PC-3 (cell line): ENCODE measurements at regions not wholly inside any gene's neighbourhood (a gene's known extent, or its start where the extent isn't known, plus 50 kb on each side); places are given as distances from the start of the nearest gene placed in this dataset.

Experiments used
- ATAC-seq: fragments of 200-7000 bp; cut with Tn5 transposase; 2 replicates; pipeline ENCODE4 v1.9.1; 2020; ENCODE audit warnings: mild to moderate bottlenecking, moderate library complexity
- BruUV-seq: library from RNA; stranded (reverse); fragments of 400-500 nt; replicated peaks from 2 replicates; lab custom pipeline; 2021; lab: Mats Ljungman, UMichigan
- CTCF ChIA-PET: fragments of 300-600 bp; sonication (Branson Sonifier 250); formaldehyde crosslinking; loops from one replicate; lab custom pipeline; 2022; ENCODE audit warnings: antibody characterized with exemption; lab: Charles Lee
- POLR2A ChIA-PET: fragments of 300-600 bp; sonication (Branson Sonifier 250); formaldehyde crosslinking; loops from one replicate; lab custom pipeline; 2022; ENCODE audit warnings: antibody characterized with exemption; ENCODE audit not compliant: unreplicated experiment; lab: Charles Lee
- DNase-seq: peaks from one replicate; pipeline ENCODE4 v3.0.0-alpha.2; 2015
- H2AFZ ChIP-seq: fragments of 300-600 bp; sonication (generic); 2 replicates; pipeline ENCODE4 v1.6.0; 2016; ENCODE audit warnings: antibody characterized with exemption, low read length
- H3F3A ChIP-seq: fragments of 300-600 bp; sonication (generic); one replicate; pipeline ENCODE4 v1.6.0; 2017; ENCODE audit warnings: antibody characterized with exemption, low read length, control low read depth, mild to moderate bottlenecking; ENCODE audit not compliant: unreplicated experiment
- H3K27ac ChIP-seq: fragments of 300-600 bp; sonication (generic); 2 replicates; pipeline ENCODE4 v1.5.1; 2016; ENCODE audit warnings: mild to moderate bottlenecking, low read length
- H3K27me3 ChIP-seq: fragments of 300-600 bp; sonication (generic); 2 replicates; pipeline ENCODE4 v1.6.1; 2016; ENCODE audit warnings: low read length, mixed read lengths
- H3K36me3 ChIP-seq: fragments of 300-600 bp; sonication (generic); 2 replicates; pipeline ENCODE4 v1.6.1; 2016; ENCODE audit warnings: low read depth, mixed run types, low read length, mixed read lengths
- H3K4me1 ChIP-seq: fragments of 300-600 bp; sonication (generic); 2 replicates; pipeline ENCODE4 v1.5.1; 2016; ENCODE audit warnings: low read length; ENCODE audit not compliant: insufficient read depth
- H3K4me2 ChIP-seq: fragments of 300-600 bp; sonication (generic); 2 replicates; pipeline ENCODE4 v1.6.0; 2016; ENCODE audit warnings: low read length
- H3K4me3 ChIP-seq: fragments of 300-600 bp; sonication (generic); 2 replicates; pipeline ENCODE4 v1.5.1; 2016; ENCODE audit warnings: mild to moderate bottlenecking, low read length, mixed read lengths
- H3K79me2 ChIP-seq: fragments of 300-600 bp; sonication (generic); 2 replicates; pipeline ENCODE4 v1.6.1; 2017; ENCODE audit warnings: low read length, mixed read lengths
- H3K9ac ChIP-seq: fragments of 300-600 bp; sonication (generic); 2 replicates; pipeline ENCODE4 v1.6.0; 2016; ENCODE audit warnings: mild to moderate bottlenecking, low read length
- H3K9me2 ChIP-seq: fragments of 300-600 bp; sonication (generic); replicated peaks from 2 replicates; pipeline ENCODE4 v1.6.1; 2016; ENCODE audit warnings: mixed run types, low read length, mixed read lengths
- H3K9me3 ChIP-seq: fragments of 300-600 bp; sonication (generic); 2 replicates; pipeline ENCODE4 v1.6.1; 2016; ENCODE audit warnings: low read length, mixed read lengths
- H4K20me1 ChIP-seq: fragments of 300-600 bp; sonication (generic); 2 replicates; pipeline ENCODE4 v1.6.1; 2016; ENCODE audit warnings: low read length, mixed read lengths
- EZH2 ChIP-seq: fragments of 300-600 bp; sonication (generic); IDR thresholded peaks from one replicate; pipeline ENCODE4 v1.6.1; 2017; ENCODE audit warnings: antibody characterized with exemption, mild to moderate bottlenecking, low read length; ENCODE audit not compliant: unreplicated experiment
- EZH2phosphoT487 ChIP-seq: fragments of 300-600 bp; sonication (generic); IDR thresholded peaks from 2 replicates; pipeline ENCODE4 v1.6.1; 2018; ENCODE audit warnings: mild to moderate bottlenecking, antibody characterized with exemption, low read length, borderline replicate concordance
- intact Hi-C: fragments of 100-400 bp; cut with micrococcal nuclease; formaldehyde crosslinking; loops from 2 replicates; pipeline ENCODE4 v1.9.0; 2023
- TF ChIP-seq, protein P1 (sequence below): fragments of 300-600 bp; sonication (generic); conservative IDR thresholded peaks from 2 replicates; pipeline ENCODE4 v1.5.1; 2017; ENCODE audit warnings: antibody characterized with exemption, low read depth, mild to moderate bottlenecking, low read length

DNA sequence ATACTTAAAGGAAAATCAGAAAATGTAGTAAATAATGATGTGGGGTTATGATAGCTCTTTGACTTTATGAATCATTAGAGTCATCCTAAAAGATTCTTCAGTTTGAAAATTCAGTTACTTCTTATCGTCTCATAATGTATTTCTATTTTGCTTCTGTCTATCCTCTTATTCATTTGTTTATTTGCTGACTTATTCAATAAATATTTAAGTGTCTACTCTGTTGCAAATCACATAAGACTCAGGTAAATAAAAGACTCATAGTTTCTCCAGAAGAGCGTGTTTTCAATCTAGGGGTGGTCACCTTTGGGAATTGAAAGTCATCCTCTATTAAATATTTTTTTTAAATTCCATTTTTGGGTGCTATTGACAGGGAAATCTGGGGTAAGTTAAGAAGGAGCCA lies 69.1 kb upstream of the RBMS1 start:
- no peaks in the 10 kb centered on the region for H3K9me3 ChIP-seq
- intact Hi-C loops = loop anchor here (5.0 kb wide), 1 partner anchor 70 kb away; the partner anchor contains the start of gene RBMS1
- peaks cover 30% of the 10 kb centered on the region for H3K4me1 ChIP-seq
- peaks cover 9% of the 10 kb centered on the region for H3F3A ChIP-seq
- no peaks in the 10 kb centered on the region for H4K20me1 ChIP-seq
- H3K27me3 ChIP-seq = no peaks in the 10 kb centered on the region
- no peaks in the 10 kb centered on the region for H3K36me3 ChIP-seq
- peak overlapping the region; percentile 28; the same call in 1 of the 2 replicates for H3K4me3 ChIP-seq
- TF ChIP-seq, protein P1, sequence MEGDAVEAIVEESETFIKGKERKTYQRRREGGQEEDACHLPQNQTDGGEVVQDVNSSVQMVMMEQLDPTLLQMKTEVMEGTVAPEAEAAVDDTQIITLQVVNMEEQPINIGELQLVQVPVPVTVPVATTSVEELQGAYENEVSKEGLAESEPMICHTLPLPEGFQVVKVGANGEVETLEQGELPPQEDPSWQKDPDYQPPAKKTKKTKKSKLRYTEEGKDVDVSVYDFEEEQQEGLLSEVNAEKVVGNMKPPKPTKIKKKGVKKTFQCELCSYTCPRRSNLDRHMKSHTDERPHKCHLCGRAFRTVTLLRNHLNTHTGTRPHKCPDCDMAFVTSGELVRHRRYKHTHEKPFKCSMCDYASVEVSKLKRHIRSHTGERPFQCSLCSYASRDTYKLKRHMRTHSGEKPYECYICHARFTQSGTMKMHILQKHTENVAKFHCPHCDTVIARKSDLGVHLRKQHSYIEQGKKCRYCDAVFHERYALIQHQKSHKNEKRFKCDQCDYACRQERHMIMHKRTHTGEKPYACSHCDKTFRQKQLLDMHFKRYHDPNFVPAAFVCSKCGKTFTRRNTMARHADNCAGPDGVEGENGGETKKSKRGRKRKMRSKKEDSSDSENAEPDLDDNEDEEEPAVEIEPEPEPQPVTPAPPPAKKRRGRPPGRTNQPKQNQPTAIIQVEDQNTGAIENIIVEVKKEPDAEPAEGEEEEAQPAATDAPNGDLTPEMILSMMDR = no peak
- no peak for TF ChIP-seq EZH2phosphoT487
- TF ChIP-seq EZH2 = no peak
- ATAC-seq (peak; percentile 62), DNase-seq (peak; percentile 76)
- H3K27ac ChIP-seq = peak overlapping the region; percentile 93
- peak overlapping the region; percentile 70 for H3K4me2 ChIP-seq
- POLR2A ChIA-PET = no interaction called here
- H3K9me2 ChIP-seq = no peaks in the 10 kb centered on the region
- no peaks in the 10 kb centered on the region for H3K79me2 ChIP-seq
- peak overlapping the region; percentile 61 for H3K9ac ChIP-seq
- CTCF ChIA-PET = interaction anchor here (0.6 kb wide), 1 partner anchor 151 kb away, joined by 3 read pairs; no protein-coding TSS in a partner anchor
- H2AFZ ChIP-seq = no peak overlapping the region
- BruUV-seq = no TSS peak

DNA sequence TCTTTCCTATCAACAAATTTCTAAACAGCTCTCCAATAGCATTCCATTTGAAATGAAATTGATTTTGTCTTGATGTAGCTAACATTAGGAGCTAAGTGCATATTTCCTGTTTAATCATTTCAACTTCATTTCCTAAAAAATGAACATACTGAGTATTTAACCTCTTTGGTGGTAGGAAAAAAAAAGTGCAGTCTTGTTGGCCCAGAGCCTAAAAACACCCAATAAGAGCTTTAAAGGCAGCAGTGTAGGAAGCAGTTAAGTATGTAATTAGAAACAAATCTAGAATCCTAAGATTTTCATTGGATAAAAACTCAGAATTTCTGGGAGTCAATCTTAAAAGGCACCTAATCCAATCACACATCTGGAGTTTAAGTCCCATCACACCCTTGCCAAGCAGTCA lies 71.0 kb upstream of the RBMS1 start:
- intact Hi-C loops = loop anchor here (5.0 kb wide), 1 partner anchor 72 kb away; the partner anchor contains the start of gene RBMS1
- H3K36me3 ChIP-seq = no peaks in the 10 kb centered on the region
- no peak overlapping the region for H3K4me2 ChIP-seq
- no peaks in the 10 kb centered on the region for H4K20me1 ChIP-seq
- BruUV-seq = no TSS peak
- H3K9me2 ChIP-seq = no peaks in the 10 kb centered on the region
- no peak overlapping the region for H2AFZ ChIP-seq
- ATAC-seq (no peak), DNase-seq (no peak)
- H3K4me3 ChIP-seq = no peak overlapping the region
- no peaks in the 10 kb centered on the region for H3K9me3 ChIP-seq
- peaks cover 9% of the 10 kb centered on the region for H3F3A ChIP-seq
- H3K4me1 ChIP-seq = peaks cover 30% of the 10 kb centered on the region
- TF ChIP-seq EZH2phosphoT487 (no peak), EZH2 (no peak)
- TF ChIP-seq, protein P1 = no peak
- H3K9ac ChIP-seq = no peak overlapping the region
- no peak overlapping the region for H3K27ac ChIP-seq
- no peaks in the 10 kb centered on the region for H3K79me2 ChIP-seq
- ChIA-PET CTCF (no interaction called here), POLR2A (no interaction called here)
- no peaks in the 10 kb centered on the region for H3K27me3 ChIP-seq

DNA sequence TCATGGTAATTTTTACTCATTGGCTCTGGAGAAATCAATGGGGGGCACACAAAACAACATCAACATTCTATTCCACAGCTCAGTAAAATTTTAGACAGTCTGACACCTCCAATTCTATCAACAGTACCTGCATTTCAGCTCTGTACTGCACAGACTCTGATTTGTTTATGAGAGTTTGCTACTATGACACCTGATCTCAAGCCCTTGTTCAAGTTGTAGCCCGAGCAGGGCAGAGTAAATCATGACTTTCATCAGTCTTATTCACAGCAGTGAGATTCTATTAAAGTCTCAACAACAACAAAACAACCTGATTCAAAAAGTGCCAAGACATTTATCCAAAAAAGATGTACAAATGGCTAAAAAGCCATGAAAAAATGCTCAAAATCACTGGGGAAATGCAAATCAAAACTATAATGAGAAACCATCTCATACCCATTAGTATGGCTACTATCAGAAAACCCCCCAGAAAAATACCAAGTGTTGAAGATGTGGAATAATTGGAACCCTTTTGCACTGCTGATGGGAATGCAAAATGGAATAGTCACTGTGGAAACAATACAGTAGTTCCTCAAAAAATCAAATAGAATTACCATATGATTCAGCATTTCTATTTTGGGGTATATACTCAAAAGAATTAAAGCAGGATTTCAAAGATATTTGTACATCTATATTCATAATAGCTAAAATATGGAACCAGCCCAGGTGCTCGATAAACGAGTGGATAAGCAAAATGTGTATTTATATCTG lies 71.7 kb upstream of the RBMS1 start:
- Histone ChIP-seq H2AFZ (no peak overlapping the region), H3K4me3 (no peak overlapping the region), H3K79me2 (no peaks in the 10 kb centered on the region), H3K4me1 (peaks cover 30% of the 10 kb centered on the region), H3K36me3 (no peaks in the 10 kb centered on the region), H3K4me2 (no peak overlapping the region), H3K9me3 (no peaks in the 10 kb centered on the region), H3K9me2 (no peaks in the 10 kb centered on the region), H3K27ac (no peak overlapping the region), H4K20me1 (no peaks in the 10 kb centered on the region), H3K9ac (no peak overlapping the region), H3F3A (peaks cover 9% of the 10 kb centered on the region), H3K27me3 (no peaks in the 10 kb centered on the region)
- TF ChIP-seq EZH2 = no peak
- no peak for TF ChIP-seq EZH2phosphoT487
- TF ChIP-seq, protein P1 = no peak
- ATAC-seq = no peak
- ChIA-PET CTCF (no interaction called here), POLR2A (no interaction called here)
- BruUV-seq = no TSS peak
- no peak for DNase-seq
- intact Hi-C loops = no loop called here
